ENCODE measurements at regions not wholly inside any gene's neighbourhood (a gene's known extent, or its start where the extent isn't known, plus 50 kb on each side); places are given as distances from the start of the nearest gene placed in this dataset.
"Not testable (repeated sequence)": the region's sequence is repeated elsewhere in the genome, so short reads cannot be mapped to it uniquely, and the experiment has no call there.

GRCh38 chr1:168826269-168826668 lies 97.3 kb upstream of the DPT start:
- DNase-seq (ENCODE audit: low read depth), result no peak

GRCh38 chr1:168827557-168827956 lies 98.6 kb upstream of the DPT start:
- DNase-seq (ENCODE audit: low read depth), result no peak

DNA sequence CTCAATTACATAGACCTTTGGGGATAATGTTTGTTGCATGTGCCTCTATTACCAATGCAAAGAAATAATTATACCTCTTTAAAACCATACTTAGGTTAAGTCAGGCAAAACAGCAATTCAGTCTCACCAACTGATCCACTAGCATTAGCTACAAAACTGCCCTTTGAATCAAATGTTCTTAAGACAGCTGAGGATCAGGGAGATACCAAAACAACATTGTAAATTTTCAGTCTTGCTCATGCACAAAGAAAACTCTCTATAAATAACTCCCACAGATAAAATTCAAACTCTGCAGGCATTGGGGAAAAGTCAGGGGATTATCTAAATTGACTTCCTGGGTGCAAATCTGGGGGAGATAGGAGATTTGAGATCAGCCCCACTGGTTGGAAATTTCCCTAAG lies 100.9 kb upstream of the DPT start:
- no peak for DNase-seq (ENCODE audit: low read depth)

- DNase-seq (ENCODE audit: low read depth), result no peak
Measured at GRCh38 chr1:168830562-168830961, 101.6 kb upstream of the DPT start.

DNA sequence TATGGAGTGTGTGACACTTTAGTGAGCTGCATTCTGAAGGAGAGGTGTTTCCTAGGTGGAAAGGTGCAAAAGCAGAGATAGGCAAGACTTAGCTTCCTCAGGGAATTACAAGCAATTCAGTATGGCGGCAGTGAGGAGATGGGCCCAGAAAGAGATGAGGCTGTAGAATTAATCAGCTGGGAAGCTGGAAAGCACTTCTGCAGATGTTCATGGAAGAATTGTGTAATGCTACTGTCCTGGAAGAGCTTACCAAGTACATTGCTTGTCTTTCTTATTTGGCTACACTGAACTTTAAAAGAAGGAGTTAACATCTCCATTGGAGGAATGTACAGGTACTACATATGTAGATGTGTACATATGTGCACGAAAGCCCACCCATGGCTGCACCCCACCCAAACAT lies 103.7 kb upstream of the DPT start:
- no peak for DNase-seq (ENCODE audit: low read depth)

DNA sequence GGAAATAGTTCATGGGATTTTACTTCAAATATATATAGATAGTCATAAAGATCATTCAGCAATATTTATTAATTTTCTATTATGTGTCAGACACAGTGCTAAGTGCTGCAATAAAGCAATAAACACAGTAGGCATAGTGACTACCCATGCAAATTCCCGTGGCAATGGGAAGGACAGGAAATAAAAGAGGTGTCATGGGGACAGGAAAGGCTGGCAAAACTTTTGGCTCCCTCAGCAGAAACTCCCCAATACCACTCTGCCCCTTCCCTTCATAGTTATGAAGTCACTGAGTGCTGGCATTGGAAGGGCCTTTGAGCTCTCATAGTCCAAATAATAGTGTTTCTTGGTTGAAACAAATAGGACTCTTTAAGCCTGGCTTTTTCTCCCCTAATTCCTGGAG lies 104.4 kb upstream of the DPT start:
- DNase-seq (ENCODE audit: low read depth), result no peak

DNA sequence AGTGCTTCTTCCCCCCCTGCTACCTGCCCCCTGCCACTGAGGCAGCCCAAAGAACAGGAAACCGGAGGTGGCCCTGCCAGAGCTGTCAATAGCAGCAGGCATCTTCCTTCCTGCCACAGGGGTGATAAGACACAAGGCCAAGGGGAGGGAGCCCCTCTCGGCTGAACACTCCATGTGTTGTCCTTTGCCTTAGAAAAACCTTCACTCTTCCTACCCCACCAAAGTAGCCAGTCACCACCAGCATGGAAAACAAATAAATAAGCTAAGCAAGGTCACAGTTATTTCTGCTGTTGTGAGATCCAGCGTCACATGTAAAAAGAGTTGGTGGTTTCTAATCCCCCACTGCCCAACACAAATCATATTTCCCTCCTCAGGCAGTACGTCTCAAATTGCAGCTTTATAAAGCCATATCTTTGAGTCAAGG lies 104.8 kb upstream of the DPT start:
- DNase-seq (ENCODE audit: low read depth), result no peak

GRCh38 chr1:168834225-168834872 lies 105.3 kb upstream of the DPT start:
- no peak for DNase-seq (ENCODE audit: low read depth)

GRCh38 chr1:168835176-168835575 lies 106.2 kb upstream of the DPT start:
- no peak for DNase-seq (ENCODE audit: low read depth)

- no peak for DNase-seq (ENCODE audit: low read depth)
Measured at GRCh38 chr1:168835791-168836190, 106.8 kb upstream of the DPT start.

DNA sequence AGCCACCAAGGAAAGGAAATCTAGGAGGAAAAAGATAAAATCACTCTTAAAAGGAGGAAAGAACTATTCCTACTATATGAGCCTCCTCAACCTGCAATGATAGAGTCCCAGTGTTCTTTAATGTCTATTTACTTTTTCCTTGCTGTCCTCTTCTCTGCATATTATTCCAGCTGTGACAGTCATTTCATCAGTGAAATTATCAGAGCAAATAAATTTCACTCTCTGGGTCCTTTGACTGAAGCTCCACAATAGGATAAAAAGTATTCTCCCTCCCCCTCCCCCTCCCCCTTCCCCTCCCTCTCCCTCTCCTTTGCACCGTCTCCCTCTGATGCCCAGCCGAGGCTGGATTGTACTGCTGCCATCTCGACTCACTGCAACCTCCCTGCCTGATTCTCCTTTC lies 107.5 kb upstream of the DPT start:
- DNase-seq (ENCODE audit: low read depth), result no peak

- DNase-seq (ENCODE audit: low read depth), result not testable (repeated sequence)
Measured at GRCh38 chr1:168837230-168837629, 108.2 kb upstream of the DPT start.

- DNase-seq (ENCODE audit: low read depth), result no peak
Measured at GRCh38 chr1:168842306-168842705, 113.3 kb upstream of the DPT start.

GRCh38 chr1:168842916-168843315 lies 113.9 kb upstream of the DPT start:
- no peak for DNase-seq (ENCODE audit: low read depth)

DNA sequence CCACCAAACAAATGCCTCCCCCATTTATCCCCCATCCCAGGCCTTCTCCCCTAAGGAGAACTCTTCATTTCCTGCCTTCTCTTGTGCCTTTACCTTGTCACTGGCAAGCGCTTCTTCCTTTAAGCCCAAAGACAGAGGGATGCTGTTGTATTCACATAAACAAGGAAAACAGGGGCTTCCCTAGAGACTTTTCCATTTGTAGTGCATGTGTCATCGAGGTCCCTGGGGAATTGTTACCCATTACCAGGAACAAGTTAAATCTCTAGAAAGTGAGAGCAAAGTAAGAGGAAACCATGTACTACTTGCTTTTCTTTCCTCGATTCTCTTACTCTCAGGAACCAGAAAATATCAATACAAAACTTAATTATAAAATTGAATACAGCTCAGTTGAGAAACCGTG lies 114.4 kb upstream of the DPT start:
- no peak for DNase-seq (ENCODE audit: low read depth)

- DNase-seq (ENCODE audit: low read depth), result no peak
Measured at GRCh38 chr1:168843950-168844349, 114.9 kb upstream of the DPT start.

- DNase-seq (ENCODE audit: low read depth), result no peak
Measured at GRCh38 chr1:168845140-168845539, 116.1 kb upstream of the DPT start.

DNA sequence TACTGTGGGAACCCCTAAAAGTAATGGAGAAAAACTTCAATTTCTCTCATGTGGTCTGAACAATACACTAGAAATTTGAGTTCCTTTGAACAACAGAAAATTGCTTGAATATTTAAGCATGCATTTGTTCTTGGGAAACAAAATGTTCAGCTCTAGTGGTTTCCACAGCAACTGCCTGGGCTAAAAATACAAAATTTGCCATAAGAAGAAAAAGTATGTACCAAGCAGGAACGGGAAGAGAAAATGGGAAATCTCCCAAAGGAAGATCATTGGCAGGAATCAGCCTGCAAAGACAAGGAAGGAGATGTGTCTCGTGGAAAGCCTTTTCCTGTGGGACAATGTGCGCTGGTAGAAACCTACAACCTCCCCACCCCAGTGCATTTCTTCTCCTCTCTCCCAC lies 119.0 kb upstream of the DPT start:
- DNase-seq (ENCODE audit: low read depth), result no peak

GRCh38 chr1:168861421-168862004 lies 132.5 kb upstream of the DPT start:
- no peak for DNase-seq (ENCODE audit: low read depth)

- DNase-seq (ENCODE audit: low read depth), result no peak
Measured at GRCh38 chr1:168863772-168864171, 134.8 kb upstream of the DPT start.

GRCh38 chr1:168864266-168864665 lies 135.3 kb upstream of the DPT start:
- DNase-seq (ENCODE audit: low read depth), result no peak

- DNase-seq (ENCODE audit: low read depth), result no peak
Measured at GRCh38 chr1:168865850-168866620, 137.0 kb upstream of the DPT start.

- DNase-seq (ENCODE audit: low read depth), result no peak
Measured at GRCh38 chr1:168867941-168868634, 139.1 kb upstream of the DPT start.
